Stomach (tissue), 8 donors: ENCODE measurements at regions not wholly inside any gene's neighbourhood (a gene's known extent, or its start where the extent isn't known, plus 50 kb on each side); places are given as distances from the start of the nearest gene placed in this dataset.

Experiments
- DNase-seq, 2 donors: peaks; one replicate each; pipeline versions ENCODE4 v3.0.0 to v3.0.0-alpha.2; 2013 to 2019
- H3K27ac ChIP-seq, 5 donors: fragments of 200-600 bp in 4 of 5; sonication (generic) in 4 of 5; one replicate each; pipeline ENCODE4 v1.5.1; 2013 to 2019; ENCODE audit warnings: mild to moderate bottlenecking in 1 of 5, moderate library complexity in 1 of 5
- H3K27me3 ChIP-seq, 3 donors: fragments of 200-600 bp; sonication (generic); one replicate each; pipeline ENCODE4 v1.5.1; 2017 to 2019; ENCODE audit warnings: mixed run types in 1 of 3
- H3K36me3 ChIP-seq, 4 donors: fragments of 200-600 bp; sonication (generic); 1 replicate in 3 of 4; 2 replicates in 1 of 4; pipeline ENCODE4 v1.5.1; 2016 to 2019
- H3K4me1 ChIP-seq, 4 donors: fragments of 200-600 bp; sonication (generic); one replicate each; pipeline ENCODE4 v1.5.1; 2016 to 2019
- H3K4me3 ChIP-seq, 4 donors: fragments of 200-600 bp; sonication (generic) in 3 of 4; one replicate each; pipeline ENCODE4 v1.5.1; 2016 to 2019; ENCODE audit warnings: mild to moderate bottlenecking in 1 of 4
- H3K9me3 ChIP-seq, 4 donors: fragments of 200-600 bp; sonication (generic); one replicate each; pipeline ENCODE4 v1.5.1; 2016 to 2019
- EP300 ChIP-seq: sonication (generic); formaldehyde crosslinking; IDR thresholded peaks from one replicate; pipeline ENCODE4 v1.6.1; 2017; ENCODE audit warnings: antibody characterized with exemption
- POLR2A ChIP-seq, 4 donors: fragments of 450-650 bp; IDR thresholded peaks; one replicate each; pipeline ENCODE4 v1.6.1; 2016; ENCODE audit warnings: antibody characterized with exemption in 4 of 4, control low read depth in 2 of 4, mild to moderate bottlenecking in 1 of 4, moderate library complexity in 1 of 4
- POLR2AphosphoS5 ChIP-seq, 3 donors: sonication (generic); formaldehyde crosslinking; IDR thresholded peaks; one replicate each; pipeline ENCODE4 v1.6.1; 2016; ENCODE audit warnings: antibody characterized with exemption in 3 of 3
- WGBS, 5 donors: extraction: QIAGEN DNeasy Blood & Tissue Kit in 3 of 5; methylation state at CpG; one replicate each; pipeline versions ENCODE4 v1.1.5 to v1.1.7; 2013 to 2018; 5-methylcytosine and 5-hydroxymethylcytosine counted together
- intact Hi-C: fragments of 100-400 bp; cut with DNase I; formaldehyde crosslinking; loops from one replicate; pipeline ENCODE4 v1.15.1; 2023; ENCODE audit warnings: low total_unique reads
- TF ChIP-seq, protein P1 (sequence below), 7 experiments: fragments of 450-650 bp in 4 of 7; fragments of 200-600 bp in 3 of 7; sonication (generic) in 3 of 7; IDR thresholded peaks; one replicate each; pipeline ENCODE4 v1.5.1; 2016 to 2019; ENCODE audit warnings: antibody characterized with exemption in 7 of 7, control low read depth in 2 of 7, mild to moderate bottlenecking in 1 of 7
- donor health status: healthy with polysubstance abuse.
- donor health status: Bipolar disorder and iron deficiency.
- donor health status: healthy.

DNA sequence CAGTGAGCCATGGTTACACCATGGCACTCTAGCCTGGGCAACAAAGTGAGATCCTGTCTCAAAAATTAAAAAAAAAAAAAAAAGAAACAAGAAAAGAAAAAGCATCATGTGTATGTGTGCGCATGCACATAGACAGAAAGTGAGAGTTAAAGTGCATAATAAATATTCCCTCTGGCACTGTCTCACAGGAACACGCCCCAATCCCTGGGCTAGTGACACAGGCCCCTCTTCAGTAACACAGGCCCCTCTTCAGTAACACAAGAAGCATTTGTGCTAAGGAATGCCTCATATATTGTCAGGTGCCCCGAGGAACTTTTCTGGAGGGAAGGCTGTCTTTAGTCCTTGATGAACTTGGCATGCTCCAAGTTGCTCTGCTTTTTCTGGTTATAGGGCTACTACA, 57.5 kb downstream of the RPL27A start:
- intact Hi-C loops, result no loop called here
- Histone ChIP-seq H3K27ac (peak overlapping the region in 2 of 5 donors; percentile 14 to 21), H3K27me3 (no peaks in the 10 kb centered on the region), H3K9me3 (no peaks in the 10 kb centered on the region), H3K4me3 (no peak overlapping the region), H3K4me1 (peaks cover 0 to 37% (median 16%) of the 10 kb centered on the region in 4 donors), H3K36me3 (peaks cover 0 to 39% (median 17%) of the 10 kb centered on the region in 4 donors)
- 77 to 94% (median 92%) methylated on average over 3 of the region's 3 CpGs for WGBS, 5 donors
- no peak for TF ChIP-seq POLR2A (IDR thresholded peaks at IDR 0.05)
- DNase-seq, result no peak

DNA sequence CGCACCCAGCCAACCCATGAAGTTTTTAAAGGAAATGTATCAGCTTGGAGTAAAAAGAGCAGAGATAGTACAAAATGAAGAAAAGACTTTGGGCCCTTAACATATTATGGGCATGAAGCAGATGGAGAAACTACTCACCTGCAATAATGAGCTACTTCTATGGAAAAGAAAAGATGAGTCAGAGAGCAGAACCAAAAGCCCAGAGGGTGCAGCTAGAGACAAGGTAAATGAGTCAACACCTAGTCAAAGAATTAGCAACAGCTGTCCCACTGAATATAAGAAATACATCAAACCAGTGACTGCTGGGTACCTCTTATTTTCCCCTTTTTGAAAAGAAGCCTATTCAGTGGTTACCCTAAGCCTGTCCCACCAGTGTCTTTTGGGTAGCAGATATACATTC, 61.8 kb downstream of the RPL27A start:
- TF ChIP-seq POLR2A (IDR thresholded peaks at IDR 0.05) (no peak), POLR2AphosphoS5 (IDR thresholded peaks at IDR 0.05) (no peak), EP300 (no peak)
- TF ChIP-seq, protein P1, sequence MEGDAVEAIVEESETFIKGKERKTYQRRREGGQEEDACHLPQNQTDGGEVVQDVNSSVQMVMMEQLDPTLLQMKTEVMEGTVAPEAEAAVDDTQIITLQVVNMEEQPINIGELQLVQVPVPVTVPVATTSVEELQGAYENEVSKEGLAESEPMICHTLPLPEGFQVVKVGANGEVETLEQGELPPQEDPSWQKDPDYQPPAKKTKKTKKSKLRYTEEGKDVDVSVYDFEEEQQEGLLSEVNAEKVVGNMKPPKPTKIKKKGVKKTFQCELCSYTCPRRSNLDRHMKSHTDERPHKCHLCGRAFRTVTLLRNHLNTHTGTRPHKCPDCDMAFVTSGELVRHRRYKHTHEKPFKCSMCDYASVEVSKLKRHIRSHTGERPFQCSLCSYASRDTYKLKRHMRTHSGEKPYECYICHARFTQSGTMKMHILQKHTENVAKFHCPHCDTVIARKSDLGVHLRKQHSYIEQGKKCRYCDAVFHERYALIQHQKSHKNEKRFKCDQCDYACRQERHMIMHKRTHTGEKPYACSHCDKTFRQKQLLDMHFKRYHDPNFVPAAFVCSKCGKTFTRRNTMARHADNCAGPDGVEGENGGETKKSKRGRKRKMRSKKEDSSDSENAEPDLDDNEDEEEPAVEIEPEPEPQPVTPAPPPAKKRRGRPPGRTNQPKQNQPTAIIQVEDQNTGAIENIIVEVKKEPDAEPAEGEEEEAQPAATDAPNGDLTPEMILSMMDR (IDR thresholded peaks at IDR 0.05), result no peak
- H3K27me3 ChIP-seq, result no peaks in the 10 kb centered on the region
- no peaks in the 10 kb centered on the region for H3K9me3 ChIP-seq
- WGBS, 5 donors, result 92 to 100% (median 100%) methylated on average over 1 of the region's 1 CpG
- no peak overlapping the region for H3K27ac ChIP-seq
- H3K4me3 ChIP-seq, result no peak overlapping the region
- peaks cover 0 to 59% (median 34%) of the 10 kb centered on the region in 4 donors for H3K4me1 ChIP-seq
- DNase-seq, result no peak
- peaks cover 4 to 32% (median 9%) of the 10 kb centered on the region in 4 donors for H3K36me3 ChIP-seq
- intact Hi-C loops, result no loop called here

DNA sequence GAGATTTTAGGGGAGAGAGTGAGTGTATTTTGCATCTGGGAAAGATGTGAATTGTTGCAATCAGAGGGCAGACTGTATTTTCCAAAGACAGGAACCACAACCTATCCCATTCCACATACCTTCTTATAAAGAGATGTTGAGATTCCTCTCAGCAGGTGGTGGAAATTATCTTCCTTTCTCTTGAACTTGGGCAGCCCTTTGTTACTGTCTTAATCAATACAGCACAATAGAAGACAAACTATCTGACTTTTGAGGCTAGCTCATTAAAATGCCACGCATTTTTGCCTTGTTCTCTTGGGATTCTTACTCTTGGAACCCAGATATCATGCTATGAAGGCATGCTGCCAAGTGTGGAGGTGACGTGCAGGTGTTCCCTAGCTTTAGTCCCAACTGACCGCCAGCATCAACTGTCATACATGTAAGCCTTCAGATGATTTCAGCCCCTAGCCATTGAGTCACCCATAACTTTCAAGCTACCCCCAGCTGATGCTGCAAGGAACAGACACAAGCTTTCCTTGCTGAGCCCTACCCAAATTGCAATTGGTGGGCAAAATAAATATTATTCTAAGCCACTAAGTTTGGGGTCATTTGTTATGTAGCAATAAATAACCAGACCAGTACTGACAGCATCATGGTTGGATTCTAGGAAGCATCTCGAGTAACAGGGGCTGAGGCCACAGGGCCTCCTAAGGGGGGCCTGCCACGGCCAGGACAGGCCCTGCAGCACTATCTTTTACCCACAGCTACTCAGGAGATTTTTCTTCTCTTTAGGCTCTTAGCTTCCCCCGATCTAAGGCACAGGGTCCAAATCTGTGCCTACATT, 63.0 kb downstream of the RPL27A start:
- no peak for DNase-seq
- peak overlapping the region in 2 of 5 donors; percentile 11 to 26 for H3K27ac ChIP-seq
- intact Hi-C loops, result no loop called here
- H3K9me3 ChIP-seq, result no peaks in the 10 kb centered on the region
- H3K4me1 ChIP-seq, result peaks cover 0 to 59% (median 34%) of the 10 kb centered on the region in 4 donors
- 73 to 81% (median 78%) methylated on average over 6 of the region's 6 CpGs for WGBS, 5 donors
- no peaks in the 10 kb centered on the region for H3K27me3 ChIP-seq
- no peak for TF ChIP-seq POLR2AphosphoS5 (IDR thresholded peaks at IDR 0.05)
- TF ChIP-seq POLR2A (IDR thresholded peaks at IDR 0.05), result no peak
- TF ChIP-seq EP300, result no peak
- TF ChIP-seq, protein P1 (IDR thresholded peaks at IDR 0.05), result no peak
- no peak overlapping the region for H3K4me3 ChIP-seq
- peaks cover 4 to 35% (median 11%) of the 10 kb centered on the region in 4 donors for H3K36me3 ChIP-seq

DNA sequence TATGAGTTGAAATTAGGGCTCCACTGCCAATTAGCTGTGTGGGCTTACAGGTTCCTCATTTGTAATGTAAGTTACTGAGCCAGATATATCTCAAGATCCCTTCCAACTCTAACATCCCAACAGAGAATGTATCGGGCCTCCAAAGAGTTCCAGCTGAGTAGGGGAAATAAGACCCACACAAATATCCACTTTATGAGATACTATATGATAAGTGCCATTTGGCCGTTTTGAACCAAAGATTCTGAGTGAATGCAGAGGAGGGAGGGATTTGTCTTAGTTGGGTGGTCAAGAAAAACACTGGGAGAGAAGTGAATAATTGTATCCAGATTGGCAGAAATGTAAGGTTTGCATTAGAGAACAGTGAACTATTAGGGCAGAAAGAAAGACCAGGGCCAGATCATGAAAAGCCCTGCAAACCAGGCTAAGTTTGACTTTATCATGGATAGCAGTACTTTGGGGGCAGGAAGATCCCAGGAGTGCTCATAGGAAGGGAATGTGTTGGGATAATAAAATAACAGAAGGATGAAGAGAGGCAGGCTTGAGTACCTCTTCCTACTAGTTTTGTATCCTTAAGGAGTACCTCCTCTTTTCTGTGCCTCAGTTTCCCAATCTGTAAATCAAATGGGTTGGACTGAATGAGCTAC, 63.9 kb downstream of the RPL27A start:
- no peak for DNase-seq
- TF ChIP-seq, protein P1 (IDR thresholded peaks at IDR 0.05), result no peak
- no peak for TF ChIP-seq EP300
- H3K4me1 ChIP-seq, result peaks cover 0 to 58% (median 32%) of the 10 kb centered on the region in 4 donors
- no peaks in the 10 kb centered on the region for H3K27me3 ChIP-seq
- 71 to 85% (median 81%) methylated on average over 2 of the region's 2 CpGs for WGBS, 5 donors
- peaks cover 4 to 34% (median 11%) of the 10 kb centered on the region in 4 donors for H3K36me3 ChIP-seq
- intact Hi-C loops, result no loop called here
- H3K9me3 ChIP-seq, result no peaks in the 10 kb centered on the region
- H3K4me3 ChIP-seq, result no peak overlapping the region
- H3K27ac ChIP-seq, result peak overlapping the region in 2 of 5 donors; percentile 11 to 26
